NCI-H2227 treated with DMSO at 0.1 percent for 48 hours (cell line): ENCODE measurements at regions not wholly inside any gene's neighbourhood (a gene's known extent, or its start where the extent isn't known, plus 50 kb on each side); places are given as distances from the start of the nearest gene placed in this dataset.
"Not testable (repeated sequence)": the region's sequence is repeated elsewhere in the genome, so short reads cannot be mapped to it uniquely, and the experiment has no call there.

Experiments
- DNase-seq: peaks from one replicate; lab custom pipeline; 2025; lab: John Stamatoyannopoulos, UW

- peak; percentile 13 for DNase-seq
Measured at GRCh38 chr5:163569284-163569683, 63.9 kb downstream of the MAT2B start.

- DNase-seq, result no peak
Measured at GRCh38 chr5:163571744-163572143, 66.3 kb downstream of the MAT2B start.

GRCh38 chr5:163574472-163575440 is 69.3 kb downstream of the MAT2B start:
- no peak for DNase-seq

- DNase-seq, result no peak
Measured at GRCh38 chr5:163578652-163579051, 73.2 kb downstream of the MAT2B start.

- no peak for DNase-seq
Measured at GRCh38 chr5:163579729-163580128, 74.3 kb downstream of the MAT2B start.

GRCh38 chr5:163580516-163580915 is 75.1 kb downstream of the MAT2B start:
- no peak for DNase-seq

- not testable (repeated sequence) for DNase-seq
Measured at GRCh38 chr5:163583491-163584153, 78.2 kb downstream of the MAT2B start.

GRCh38 chr5:163585206-163585605 is 79.8 kb downstream of the MAT2B start:
- DNase-seq, result no peak

- no peak for DNase-seq
Measured at GRCh38 chr5:163586531-163586956, 81.1 kb downstream of the MAT2B start.

- DNase-seq, result no peak
Measured at GRCh38 chr5:163594951-163595350, 89.5 kb downstream of the MAT2B start.

- DNase-seq, result no peak
Measured at GRCh38 chr5:163595932-163596607, 90.7 kb downstream of the MAT2B start.

GRCh38 chr5:163596608-163597315 is 91.3 kb downstream of the MAT2B start:
- no peak for DNase-seq

- peak; percentile 36 for DNase-seq
Measured at GRCh38 chr5:163604013-163604412, 98.6 kb downstream of the MAT2B start.

GRCh38 chr5:163607256-163607655 is 101.8 kb downstream of the MAT2B start:
- DNase-seq, result no peak

GRCh38 chr5:163608621-163609020 is 103.2 kb downstream of the MAT2B start:
- DNase-seq, result no peak

GRCh38 chr5:163609910-163610309 is 104.5 kb downstream of the MAT2B start:
- no peak for DNase-seq

- peak; percentile 22 for DNase-seq
Measured at GRCh38 chr5:163612358-163613149, 107.1 kb downstream of the MAT2B start.

- DNase-seq, result no peak
Measured at GRCh38 chr5:163613150-163613442, 107.7 kb downstream of the MAT2B start.

- DNase-seq, result no peak
Measured at GRCh38 chr5:163614787-163615186, 109.4 kb downstream of the MAT2B start.

GRCh38 chr5:163619273-163619934 is 114.0 kb downstream of the MAT2B start:
- no peak for DNase-seq

- no peak for DNase-seq
Measured at GRCh38 chr5:163619951-163620350, 114.5 kb downstream of the MAT2B start.
